Inflammatory macrophage (primary cell): ENCODE measurements at regions not wholly inside any gene's neighbourhood (a gene's known extent, or its start where the extent isn't known, plus 50 kb on each side); places are given as distances from the start of the nearest gene placed in this dataset.
"Not testable (repeated sequence)": the region's sequence is repeated elsewhere in the genome, so short reads cannot be mapped to it uniquely, and the experiment has no call there.

Source experiments
- DNase-seq, 2 donors: peaks; one replicate each; pipeline ENCODE4 v3.0.0-alpha.2; 2020 to 2022

DNA sequence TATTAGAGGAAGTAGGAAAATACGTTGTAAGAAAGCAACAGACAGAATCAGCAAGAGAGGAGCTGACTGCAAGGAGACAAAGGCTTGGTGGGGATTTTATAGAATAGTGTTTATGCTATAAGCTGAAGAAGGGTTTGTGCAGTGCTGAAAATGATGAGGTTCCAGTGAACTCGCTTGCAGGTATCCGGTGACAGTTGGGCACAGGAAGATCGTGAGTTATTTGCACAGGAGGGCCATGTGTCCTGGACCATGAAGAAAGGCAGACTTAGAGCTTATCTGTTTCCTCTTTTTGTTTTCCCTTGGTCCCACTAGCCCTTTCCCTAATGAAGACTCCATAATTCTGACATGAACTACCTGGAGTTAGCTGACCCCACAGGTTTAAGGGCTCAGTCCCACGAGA is 61.4 kb downstream of the NXNL2 start:
- no peak for DNase-seq

DNA sequence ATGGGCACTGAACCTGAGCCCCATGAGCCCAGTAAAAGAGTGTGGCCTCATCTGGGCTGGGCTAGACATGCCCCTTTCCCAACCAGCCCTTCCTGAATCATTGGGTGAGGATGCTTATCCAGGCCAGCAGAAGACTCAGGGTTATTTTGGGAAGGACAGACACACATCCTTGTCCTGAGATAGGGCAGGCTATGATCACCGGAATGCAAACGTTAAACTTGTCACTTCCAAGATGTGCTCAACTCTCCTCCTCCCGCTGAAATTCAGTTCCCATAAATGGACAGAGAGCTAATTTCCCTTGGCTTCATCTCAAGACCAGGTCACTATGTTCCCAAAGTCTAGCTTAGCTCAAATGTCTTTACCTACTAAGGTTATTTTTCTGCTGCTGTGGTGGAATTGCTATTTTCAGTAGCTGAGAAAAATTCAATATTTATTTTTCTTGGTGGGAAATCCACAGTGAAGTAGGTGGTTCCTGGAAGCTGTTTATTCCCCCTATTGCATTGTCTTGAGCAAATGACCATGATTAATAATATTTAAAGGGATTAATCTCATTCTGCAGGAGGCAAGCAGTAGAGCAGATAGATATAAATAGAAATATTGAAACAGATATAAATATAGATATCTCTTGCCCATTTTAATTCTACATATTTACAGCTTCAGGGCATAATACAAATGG is 70.0 kb downstream of the NXNL2 start:
- no peak for DNase-seq

DNA sequence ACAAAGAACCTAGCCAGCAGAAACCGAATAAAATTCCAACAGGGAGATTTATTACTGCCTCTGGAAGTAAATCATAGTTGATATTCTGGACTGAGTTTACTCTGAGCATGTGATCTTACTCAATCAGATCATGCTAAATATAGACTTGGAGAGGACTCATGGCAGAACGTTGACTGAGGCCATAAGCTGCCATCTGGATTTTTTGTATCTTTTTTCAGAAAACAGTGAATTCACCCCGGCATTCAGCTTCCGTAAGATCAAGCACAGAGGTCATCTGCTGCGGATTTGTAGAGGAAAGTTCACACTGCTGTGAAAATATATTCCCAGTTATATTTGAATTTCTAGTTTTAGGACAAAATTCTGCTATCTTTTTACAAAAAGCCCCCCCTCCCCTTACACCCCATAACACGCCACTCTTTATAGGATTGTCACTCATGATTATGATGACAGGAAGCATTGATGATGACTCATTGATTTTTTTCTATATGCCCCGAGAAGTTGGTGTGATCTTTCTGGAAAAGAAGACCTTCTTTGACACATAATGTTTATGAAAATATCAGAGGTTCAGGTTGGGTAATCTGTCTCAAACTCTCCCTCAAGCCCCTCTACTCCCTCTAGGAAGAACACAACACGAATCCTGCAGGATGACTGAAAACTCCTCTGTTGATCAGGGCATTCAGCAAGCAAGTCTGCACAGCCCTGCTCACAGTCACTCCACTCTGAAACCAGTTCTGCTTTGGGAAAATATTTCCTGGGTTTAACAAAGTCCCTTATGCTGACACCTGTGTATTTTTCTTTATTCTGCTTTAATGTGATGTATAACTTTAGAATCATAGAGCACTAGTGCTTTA is 70.8 kb downstream of the NXNL2 start:
- DNase-seq = no peak

DNA sequence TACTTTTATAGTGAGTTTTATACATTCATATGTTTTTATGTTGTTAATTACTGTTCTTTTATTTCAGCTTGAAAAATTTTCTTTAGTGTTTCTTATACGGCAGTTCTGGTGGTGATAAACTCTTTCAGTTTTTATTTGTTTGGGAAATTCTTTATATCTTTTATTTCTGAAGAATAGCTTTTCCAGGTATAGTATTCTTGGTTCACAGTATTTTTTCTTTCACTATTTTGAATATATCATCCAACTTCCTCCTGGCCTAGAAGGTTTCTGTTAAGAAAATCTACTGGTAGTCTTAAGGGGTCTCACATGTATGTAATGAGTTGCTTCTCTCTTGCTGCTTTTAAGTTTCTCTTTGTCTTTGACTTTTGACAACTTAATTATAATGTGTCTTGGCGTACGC is 79.4 kb downstream of the NXNL2 start:
- no peak for DNase-seq

DNA sequence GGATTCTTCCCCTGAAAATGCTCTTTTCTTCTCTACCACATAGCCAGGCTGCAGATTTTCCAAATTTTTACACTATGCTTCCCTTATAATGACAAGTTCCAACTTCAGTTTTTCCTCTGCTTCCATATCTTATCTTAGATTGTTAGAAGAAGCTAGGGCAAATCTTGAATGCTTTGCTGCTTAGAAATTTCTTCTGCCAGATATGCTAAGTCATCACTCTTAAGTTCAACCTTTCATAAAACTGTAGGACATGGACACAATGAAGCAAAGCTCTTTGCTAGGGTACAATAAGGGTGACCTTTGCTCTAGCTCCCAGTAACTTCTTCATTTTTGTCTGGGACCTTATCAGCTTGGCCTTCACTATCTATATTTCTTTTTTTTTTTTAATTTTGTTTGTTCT is 88.7 kb downstream of the NXNL2 start:
- DNase-seq = no peak

DNA sequence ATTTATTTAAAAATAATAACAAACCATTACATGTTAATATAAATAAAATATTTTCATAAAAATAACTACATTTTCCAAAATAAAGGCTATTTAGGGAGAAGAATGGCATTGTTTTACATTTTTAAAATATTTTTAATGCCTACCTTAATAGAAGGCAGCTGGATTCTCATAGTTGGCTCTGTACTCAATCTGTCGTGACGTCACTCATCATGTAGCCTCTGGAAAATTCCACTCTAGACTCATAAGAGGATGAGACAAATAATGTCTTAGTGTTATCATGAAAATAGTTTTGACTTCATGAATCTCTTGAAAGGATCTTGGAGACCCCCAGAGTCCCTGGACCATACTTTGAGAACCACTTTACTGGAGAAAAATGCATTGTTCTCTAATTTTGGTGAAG is 93.1 kb downstream of the NXNL2 start:
- DNase-seq = no peak

DNA sequence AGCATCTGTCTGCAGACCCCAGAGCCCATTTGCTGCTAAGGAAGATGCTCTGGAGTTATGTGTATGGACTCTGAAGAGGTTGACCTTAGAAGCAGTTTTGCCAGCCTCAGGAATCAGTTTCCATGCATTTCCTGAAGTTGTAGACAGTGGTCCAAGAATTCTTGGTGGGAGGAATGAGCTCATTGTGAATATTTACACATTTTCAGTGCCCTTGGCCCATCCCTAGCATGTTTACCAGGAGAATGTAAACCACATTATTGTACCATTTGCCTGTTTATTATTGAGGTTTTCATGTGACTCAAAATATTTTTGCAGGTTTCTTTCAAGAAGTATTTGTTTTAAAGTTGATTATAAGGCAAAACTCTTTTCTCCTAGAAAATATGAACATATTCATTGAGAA is 93.8 kb downstream of the NXNL2 start:
- DNase-seq = no peak

DNA sequence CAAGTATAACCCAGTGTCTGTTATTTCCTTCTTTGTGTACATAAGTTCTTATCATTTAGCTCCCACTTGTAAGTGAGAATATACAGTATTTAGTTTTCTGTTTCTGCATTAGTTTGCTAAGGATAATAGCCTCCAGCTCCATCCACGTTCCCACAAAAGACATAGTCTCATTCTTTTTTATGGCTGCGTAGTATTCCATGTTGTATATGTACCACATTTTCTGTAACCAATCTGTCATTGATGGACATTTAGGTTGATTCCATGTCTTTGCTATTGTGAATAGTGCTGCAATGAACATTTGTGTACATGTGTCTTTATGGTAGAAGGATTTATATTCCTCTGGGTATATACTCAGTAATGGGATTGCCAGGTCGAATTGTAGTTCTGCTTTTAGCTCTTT is 95.6 kb downstream of the NXNL2 start:
- not testable (repeated sequence) for DNase-seq

DNA sequence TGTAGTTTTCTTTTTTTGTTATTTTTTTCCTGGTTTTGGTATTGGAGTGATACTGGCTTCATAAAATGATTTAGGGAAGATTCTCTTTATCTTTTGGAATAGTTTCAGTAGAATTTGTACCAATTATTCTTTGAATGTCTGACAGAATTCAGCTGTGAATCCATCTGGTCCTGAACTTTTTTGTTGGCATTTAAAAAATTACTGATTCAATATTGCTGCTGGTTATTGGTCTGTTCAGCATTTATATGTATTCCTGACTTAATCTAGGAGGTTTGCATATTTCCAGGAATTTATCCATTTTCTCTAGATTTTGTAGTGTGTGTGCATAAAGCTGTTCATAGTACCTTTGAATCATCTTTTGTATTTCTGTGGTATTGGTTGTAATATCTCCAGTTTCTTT is 100.2 kb downstream of the NXNL2 start:
- no peak for DNase-seq

DNA sequence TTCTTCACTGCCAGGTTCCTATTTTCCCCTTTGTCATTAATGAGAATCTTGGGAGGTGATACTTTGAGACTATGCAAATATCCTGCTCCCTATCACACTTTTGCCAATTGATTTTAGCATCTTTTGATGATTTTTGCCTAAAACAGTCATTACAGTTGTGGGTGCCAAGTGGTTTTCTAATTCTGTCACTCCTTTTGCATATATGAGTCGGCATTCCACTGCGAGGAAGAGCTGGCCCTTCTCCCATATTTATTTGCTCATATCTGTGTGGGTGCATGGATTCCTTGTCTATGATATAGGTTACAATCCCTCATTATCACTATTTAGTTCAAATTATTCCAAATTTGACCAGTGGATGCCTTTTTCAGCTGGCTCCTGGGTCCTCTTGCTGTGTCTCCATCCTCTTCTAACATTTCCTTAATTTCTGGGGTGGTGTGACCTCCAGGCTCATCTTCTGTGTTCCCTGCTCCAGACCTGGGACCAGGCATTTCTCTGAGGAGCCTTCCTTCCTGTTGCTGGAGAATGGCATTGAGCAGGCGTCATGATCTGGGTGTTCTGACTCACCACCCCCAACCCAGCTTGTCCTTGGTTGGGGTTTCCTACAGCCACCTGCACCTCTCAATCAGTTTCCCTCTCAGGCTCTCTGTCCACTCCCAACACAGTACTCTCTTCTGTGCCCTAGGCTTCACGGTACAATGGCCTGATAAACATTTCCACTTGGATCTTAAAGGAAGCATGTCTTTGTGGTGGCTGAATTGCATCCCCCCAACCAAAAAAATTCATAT is 106.7 kb downstream of the NXNL2 start:
- DNase-seq = no peak

DNA sequence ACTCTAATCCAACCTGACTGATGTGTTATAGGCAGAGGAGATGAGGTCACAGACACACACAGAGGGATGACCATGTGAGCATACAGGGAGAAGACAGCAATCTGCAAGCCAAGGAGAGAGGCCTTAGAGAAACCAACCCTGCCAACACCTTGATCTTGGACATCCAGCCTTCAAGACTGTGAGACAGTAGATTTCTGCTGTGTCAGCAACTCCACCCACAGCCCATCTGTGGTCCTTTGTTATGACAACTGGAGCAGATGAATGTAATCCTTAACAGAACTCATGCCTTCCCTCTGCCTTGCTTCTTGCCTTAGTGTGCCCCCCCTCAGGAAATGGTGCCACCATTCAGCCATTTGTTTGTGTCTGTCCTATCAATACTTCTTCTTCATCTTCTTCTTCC is 107.4 kb downstream of the NXNL2 start:
- DNase-seq = no peak

DNA sequence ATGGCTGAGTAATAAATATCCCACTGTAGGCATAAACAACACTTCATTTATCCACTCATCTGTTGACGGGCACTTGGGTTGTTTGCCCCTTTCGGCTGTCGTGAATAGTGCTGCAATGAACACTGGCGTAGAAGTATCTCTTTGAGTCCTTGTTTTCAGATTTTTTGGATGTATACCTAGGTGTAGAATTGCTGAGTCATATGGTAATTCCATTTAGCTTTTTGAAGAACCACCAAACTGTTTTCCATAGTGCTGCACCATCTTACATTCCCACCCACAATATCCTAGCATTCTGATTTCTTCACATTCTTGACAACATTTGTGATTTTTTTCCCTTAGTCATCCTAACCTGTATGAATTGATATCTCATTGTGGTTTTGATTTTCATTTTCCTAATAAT is 109.0 kb downstream of the NXNL2 start:
- DNase-seq = no peak

DNA sequence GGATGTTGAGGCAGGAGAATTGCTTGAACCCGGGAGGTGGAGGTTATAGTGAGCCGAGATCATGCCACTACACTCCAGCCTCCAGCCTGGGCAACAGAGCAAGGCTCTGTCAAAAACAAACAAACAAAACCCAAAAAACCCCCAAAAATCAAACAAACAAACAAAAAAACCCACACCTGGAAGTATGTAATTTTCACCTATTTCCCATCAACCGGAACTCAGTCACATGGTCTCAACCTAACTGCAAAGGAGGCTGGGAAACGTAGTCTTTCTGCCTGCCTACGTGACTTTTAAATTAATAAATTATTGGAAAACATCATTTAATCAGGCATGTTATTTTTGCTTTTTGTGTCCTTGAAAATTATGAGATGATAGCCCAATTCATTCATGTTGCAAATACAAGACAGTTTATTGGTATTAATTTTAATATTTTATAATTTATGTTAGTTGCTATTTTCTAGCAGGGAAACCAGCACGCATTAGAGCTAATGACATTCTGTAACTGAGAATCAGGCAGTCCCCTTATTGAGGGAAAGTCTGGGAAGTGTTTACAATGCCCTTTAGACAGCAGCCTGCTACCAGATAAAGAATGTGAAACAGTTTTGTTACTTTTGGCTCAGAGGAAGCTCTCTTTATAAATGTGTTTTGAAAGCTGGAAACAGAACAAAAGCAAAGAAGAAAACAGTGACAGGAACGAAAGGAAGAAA is 110.3 kb downstream of the NXNL2 start:
- no peak for DNase-seq

DNA sequence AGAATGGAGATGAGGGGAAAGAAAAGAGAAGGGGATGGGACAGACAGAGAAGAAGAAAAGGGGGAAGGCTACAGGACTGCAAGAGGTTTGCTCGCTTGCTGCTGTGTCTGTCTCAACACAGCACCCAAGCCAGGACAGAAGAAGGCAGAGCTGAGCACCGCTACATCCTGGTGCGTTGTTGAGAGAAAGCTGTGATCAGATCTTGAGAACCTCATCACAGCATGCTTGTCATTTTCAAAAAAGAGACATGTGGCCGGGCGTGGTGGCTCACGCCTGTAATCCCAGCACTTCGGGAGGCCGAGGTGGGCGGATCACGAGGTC is 110.9 kb downstream of the NXNL2 start:
- no peak for DNase-seq

DNA sequence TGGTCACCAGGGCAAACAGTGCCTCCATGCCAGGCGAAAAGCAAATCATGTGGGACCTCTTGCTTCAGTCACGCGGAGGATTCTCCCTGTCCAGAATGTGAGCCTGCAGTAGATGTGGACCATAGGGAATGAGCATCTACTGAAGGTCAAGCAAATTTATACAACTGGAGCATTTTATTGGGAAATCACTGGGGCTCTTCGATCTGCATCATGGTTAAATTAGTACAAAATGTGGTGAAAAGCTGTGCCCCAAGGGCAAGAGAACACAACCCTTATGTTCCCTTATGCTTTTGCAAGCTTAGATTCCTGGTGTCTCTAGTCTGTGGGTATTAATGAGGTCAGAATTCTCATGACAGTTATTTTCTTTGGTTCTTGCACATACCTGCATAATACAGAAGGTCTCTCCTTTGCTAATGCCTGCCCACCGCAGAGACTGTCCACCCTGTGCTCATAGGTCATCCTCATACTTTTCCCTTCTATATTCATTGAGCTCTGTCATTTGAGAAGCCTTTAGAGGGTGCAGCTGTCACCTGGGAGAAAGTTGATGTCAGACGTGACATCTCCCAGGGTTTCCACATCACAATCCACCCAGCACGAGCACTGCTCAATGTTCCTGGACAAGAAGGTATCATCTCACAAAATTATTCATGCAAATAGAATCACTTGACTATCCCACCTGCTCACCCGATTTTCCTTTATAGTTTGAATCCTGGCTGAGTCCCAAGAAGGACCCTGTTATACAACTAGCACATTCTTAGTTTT is 111.7 kb downstream of the NXNL2 start:
- DNase-seq = no peak

DNA sequence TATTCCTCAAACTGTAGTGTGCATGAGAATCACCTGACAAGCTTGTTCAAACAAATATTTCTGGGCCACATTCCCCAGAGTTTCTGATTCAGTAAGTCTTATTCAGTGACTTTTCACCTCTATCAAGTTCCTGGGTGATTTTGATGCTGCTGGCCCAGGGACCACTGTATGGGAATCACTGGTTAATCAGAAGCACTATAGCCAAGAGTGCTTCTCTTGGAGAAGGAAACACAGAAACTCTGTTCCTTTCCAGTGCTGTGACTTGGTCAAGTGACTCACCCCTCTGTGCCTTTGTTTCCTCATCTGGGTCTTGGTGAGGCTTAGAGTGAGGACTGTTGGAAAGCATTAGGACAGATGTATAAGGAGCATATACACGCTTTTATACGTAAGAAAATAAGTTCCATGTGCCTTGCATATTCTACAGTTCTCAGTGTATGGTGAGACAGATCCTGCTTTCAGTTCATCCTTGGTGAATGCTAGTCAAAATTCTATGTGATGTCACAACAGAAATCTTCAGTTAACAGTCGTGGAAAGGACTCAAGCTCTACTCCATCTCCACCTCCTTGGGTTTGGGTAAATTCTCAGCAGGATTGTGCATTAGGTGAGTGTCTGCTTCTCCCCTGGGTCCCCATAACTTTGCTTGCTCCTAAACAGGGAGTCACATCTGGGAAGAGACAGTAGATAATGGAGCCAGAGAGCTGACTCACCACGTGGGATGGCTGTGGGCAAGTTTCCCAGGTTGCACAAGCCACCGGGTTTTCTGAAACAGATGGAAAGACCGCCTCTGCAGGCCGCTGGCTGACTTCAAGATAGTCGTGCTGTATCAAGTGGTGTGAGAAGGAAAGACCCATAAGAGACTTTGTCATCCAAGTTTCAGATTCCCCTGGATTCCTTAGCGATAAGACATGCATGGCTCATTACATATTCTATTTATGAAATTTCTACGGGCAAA is 117.0 kb downstream of the NXNL2 start:
- DNase-seq = peak; percentile 9 to 27

DNA sequence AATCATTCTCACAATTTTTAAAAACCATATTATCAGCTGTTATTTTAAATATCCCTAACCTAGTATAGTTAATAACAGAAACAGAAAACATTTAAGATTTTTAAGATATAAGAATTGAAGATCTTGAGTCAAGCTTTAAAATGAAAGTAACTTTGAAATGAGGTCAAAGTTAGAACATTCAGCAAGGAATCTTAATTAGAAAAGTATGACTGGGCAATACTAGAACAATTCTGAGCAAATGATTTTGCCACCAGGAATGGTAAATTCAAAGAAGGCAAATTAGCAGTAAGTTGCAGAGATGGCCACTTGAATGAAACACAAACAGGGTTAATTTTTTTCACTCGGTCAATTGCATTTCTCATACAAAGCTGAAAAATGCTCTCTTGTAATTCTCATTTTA is 117.9 kb downstream of the NXNL2 start:
- DNase-seq = no peak

DNA sequence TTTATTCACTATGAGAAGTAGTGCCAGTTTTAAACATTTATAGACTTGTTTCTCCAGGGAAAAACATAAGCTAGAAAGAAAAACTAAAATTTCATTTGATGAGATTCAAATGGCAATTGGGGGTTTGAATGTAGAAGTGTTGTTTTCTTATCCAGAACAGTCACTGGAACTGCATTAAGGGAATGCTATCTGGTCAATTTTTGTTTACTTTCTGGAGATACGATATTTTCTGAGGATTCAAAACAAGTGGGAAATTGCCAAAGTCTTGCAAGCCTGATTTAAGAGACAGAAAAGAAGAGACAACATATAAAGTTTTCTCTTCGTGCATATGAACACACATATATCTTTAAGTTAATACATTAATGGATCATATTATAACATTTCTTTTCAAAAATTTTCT is 118.4 kb downstream of the NXNL2 start:
- DNase-seq = no peak

DNA sequence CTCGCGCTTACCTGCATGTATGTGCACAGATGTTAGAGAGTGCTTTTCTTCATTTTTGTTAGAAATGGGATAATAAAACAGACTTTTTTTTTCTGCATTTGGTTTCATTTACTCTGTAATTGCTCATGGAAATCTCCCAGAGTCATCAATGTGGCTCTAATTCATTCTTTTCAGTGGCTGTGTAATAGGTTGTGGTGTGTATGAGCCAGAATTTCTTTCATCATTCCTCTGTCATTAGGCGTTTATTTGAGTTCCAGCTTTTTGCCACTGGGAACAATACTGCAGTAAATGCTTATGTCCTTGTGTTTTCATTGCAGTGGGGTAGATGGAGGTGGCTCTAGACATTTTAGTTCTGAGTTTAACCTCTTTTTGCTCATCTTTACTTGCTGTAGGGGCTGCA is 118.9 kb downstream of the NXNL2 start:
- no peak for DNase-seq

DNA sequence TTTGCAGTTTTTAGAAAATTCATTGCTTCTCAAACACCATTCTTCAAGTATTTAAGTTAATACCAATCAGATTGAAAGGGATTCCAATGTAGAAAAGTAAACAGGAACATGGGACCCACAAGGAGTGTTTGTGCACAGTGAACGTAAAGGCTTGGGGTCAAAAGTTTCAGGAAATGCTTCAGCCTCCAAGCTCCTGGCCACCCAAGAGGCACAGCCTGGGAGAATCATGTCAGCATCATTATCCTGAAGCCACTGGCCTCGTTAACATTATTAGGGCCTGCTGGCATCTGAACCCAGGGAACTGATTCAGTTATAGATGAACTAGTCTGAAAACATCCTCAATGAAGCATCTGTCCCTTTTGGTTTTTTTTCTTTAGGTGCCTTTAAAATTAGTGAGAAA is 122.9 kb downstream of the NXNL2 start:
- no peak for DNase-seq

DNA sequence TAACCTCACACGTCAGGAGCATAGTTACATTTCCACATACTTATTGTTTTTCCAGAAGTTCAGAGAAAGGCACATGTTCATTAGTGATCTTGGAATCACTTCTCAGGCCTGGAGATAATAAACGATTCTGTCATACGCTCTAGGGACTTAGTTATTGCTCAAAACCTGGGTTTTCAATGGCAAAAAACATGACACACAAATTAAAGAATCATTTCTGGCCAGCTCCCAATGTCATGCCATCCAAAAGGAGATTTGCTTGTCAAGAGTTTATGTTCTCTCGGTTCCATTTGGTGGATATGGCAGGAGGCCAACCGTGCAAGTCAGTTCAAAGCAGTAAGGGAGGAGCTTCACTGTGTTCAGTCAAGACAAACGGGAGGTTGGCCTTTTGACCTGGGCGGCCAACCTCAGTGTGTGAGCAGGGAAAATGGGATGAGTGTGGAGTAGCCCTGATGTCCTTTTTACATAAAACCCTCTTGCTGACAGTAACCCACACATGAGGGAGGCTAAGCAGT is 123.4 kb downstream of the NXNL2 start:
- no peak for DNase-seq
